UCSD-AML1 (cell line): ENCODE measurements at regions not wholly inside any gene's neighbourhood (a gene's known extent, or its start where the extent isn't known, plus 50 kb on each side); places are given as distances from the start of the nearest gene placed in this dataset.
"Not testable (repeated sequence)": the region's sequence is repeated elsewhere in the genome, so short reads cannot be mapped to it uniquely, and the experiment has no call there.

ENCODE experiments used
- DNase-seq: peaks from one replicate; lab custom pipeline; 2025; ENCODE audit not compliant: unreplicated experiment; lab: John Stamatoyannopoulos, UW

GRCh38 chr7:3159926-3160325 lies 116.3 kb upstream of the CARD11 start:
- not testable (repeated sequence) for DNase-seq

DNA sequence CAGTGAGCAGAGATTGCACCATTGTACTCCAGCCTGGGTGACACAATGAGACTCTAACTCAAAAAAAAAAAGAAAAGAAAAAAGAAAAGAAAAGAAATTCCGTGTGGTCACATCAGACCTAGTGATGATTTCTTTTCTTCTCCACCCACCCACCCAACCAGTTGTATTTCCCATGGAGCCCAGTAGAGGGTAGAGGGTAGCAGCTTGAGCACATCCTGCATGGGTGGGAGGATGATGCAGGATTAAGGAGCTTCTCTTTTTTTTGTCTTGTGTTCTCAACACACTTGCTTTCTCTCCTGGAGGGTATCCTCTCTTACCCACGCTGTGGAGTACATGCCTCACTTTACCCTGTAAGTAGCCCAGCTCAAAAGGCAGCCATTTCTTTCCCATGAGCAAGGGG lies 118.6 kb upstream of the CARD11 start:
- DNase-seq, result no peak

DNA sequence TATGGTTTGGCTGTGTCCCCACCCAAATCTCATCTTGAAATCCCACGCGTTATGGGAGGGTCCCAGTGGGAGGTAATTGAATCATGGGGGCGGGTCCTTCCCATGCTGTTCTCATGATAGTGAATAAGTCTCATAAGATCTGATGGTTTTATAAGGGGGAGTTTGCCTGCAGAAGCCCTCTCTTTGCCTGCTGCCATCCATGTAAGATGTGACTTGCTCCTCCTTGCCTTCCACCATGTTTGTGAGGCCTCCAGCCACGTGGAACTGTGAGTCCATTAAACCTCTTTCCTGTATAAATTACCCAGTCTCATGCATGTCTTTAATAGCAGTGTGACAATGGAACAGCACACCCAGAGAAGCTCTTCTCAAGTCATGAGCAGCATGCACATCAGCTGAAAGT lies 119.1 kb upstream of the CARD11 start:
- DNase-seq, result not testable (repeated sequence)

GRCh38 chr7:3164380-3164792 lies 120.7 kb upstream of the CARD11 start:
- no peak for DNase-seq

DNA sequence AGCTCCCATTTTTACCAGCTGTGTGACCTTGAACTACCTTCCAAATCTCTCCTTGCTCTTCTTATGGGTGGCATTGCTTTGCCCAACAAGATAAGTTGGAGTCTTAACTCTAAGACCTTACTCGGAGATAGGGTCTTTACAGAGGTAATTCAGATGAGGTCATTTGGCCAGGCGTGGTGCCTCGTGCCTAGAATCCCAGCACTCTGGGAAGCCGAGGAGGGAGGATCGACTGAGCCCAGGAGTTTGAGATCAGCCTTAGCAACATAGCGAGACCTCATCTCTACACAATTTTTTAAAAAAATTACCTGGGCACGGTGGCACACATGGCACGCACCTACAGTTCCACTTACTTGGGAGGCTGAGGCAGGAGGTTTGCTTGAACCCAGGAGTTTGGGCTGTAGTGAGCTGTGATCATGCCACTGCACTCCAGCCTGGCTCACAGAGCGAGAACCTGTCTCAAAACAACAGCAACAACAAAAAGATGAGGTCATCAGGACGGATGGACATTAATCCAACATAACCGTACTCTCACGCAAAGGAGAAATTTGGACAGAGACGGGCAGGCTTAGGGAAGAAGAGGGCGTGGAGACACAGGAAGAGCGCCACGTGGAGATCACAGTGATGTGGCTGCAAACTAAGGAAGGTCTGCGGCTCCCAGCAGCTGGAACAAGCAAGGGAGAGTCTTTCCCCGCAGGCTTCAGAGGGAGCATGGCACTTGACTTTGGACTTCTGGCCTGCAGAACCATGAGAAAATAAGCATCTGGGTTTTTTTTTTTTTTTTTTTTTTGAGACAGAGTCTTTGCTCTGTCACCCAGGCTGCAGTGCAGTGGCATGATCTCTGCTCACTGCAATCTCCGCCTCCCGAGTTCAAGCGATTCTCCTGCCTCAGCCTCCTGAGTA lies 122.3 kb upstream of the CARD11 start:
- DNase-seq, result no peak

GRCh38 chr7:3167551-3167950 lies 123.9 kb upstream of the CARD11 start:
- no peak for DNase-seq

- no peak for DNase-seq
Observed at GRCh38 chr7:3168370-3168769, 124.7 kb upstream of the CARD11 start.

DNA sequence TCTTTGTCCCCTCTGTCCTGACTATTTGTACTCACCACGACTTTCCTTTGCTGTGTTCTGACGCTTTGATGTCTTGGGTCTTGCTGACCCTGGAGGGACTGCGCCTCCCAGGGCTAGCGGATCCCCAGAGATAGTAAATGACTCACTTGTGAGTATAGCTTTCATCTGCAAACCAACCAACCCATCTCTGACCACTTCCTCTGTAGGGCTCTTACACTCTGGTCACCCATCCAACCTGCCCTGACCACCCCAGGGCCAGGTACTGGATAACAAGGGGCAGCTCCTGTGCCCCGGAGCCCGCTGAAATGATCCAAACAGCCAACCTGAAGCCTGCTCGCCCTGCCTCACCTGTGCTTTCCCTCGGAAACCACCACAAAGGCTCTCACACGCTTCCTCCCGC lies 125.2 kb upstream of the CARD11 start:
- DNase-seq, result no peak

DNA sequence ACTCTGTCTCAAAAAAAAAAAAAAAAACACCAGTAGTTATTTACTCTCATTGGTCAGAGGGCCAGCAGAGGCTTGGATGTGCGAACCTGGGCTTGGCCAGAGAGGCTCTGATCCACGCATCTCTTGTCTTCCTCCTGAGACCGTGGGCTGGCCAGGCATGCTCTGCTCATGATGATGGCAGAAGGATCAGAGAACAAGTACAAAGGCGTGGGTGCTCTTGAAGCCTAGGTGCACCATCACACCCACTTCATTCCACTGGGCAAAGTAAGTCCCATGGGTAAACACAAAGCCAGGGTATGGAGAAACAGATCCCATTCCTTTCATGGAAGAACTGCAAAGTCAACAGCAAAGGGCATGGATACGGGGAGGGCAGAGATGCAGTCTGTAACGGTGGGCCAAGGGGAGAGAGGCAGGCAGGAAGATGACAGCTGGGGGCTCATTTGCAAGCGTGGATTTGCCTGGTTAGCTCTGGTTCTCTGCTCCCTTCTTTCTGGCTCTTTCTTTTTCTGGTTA lies 128.2 kb upstream of the SDK1 start:
- no peak for DNase-seq

DNA sequence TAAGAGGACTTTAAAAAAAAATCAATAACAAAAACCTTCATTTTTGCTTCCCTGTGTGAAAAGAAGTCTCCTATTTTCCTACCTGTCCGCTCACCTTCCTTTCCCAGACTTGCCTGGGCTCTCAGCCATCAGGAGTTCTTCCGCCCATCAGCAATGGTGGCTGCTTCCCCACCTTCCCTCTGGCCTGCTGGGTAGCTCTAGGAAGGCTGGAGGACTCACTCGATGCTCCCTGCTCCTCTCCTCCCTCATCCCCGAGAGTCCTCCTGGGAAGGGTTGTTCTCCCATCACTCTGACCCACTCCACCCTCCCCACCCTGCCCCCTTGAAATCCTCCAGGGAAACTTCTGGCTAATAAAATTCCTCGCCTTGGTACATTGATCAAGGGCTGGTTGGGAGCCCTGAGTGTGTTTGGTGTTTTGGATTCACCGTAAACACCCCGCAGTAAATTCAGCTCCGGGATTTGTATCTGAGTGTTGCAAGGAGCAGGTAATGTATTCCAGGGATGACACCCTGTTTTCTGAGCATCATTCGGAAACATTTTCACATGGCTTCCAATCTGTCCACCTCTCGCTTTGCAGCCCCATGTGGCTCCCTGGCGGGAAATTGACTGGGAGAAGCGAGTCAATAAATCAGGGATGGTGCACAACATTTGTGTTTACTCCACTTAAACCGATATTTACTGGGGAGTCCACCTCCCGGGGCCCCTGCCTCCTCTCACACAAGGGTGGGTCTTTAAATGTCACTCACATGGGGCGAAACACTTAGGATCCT lies 126.4 kb upstream of the SDK1 start:
- DNase-seq, result no peak

GRCh38 chr7:3175285-3175902 lies 125.7 kb upstream of the SDK1 start:
- DNase-seq, result no peak

- DNase-seq, result no peak
Observed at GRCh38 chr7:3176112-3177000, 124.7 kb upstream of the SDK1 start.

DNA sequence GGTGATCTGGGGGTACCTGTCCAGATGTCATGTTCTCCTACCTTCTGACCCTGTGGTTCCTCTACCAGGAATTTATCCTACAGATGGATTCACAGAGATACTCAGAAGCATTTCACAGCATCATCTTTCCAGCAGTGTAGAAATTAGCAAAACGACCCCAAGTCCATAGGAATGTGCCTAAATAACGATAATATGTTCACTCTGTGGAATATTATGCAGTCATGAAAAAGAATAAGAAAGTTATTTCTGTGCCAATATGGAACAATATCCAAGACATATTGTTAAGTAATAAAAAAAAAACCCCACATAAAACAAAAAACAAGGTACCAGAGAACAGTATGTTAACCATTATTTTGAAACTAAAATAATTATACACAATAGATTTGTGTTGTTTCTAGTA lies 123.8 kb upstream of the SDK1 start:
- DNase-seq, result no peak

DNA sequence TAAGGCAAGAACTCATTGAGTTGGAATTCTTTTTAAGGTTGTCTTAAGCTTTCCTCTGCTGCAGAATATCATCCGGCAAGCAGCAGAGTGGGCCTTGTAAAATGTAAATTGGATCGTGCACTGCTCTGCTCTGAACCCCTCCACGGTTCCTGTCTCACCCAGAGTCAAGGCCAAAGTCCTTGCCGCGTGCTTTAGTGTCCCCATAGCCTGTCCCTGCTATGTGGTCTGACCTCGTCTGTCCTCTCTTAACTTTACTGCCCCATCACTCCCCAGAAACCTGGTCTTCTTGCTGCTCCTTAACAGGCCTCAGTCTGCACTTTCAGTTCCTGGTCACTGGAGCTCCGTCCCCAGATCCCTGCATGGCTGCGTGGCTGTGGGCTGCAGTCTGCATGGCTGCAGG lies 121.6 kb upstream of the SDK1 start:
- no peak for DNase-seq

DNA sequence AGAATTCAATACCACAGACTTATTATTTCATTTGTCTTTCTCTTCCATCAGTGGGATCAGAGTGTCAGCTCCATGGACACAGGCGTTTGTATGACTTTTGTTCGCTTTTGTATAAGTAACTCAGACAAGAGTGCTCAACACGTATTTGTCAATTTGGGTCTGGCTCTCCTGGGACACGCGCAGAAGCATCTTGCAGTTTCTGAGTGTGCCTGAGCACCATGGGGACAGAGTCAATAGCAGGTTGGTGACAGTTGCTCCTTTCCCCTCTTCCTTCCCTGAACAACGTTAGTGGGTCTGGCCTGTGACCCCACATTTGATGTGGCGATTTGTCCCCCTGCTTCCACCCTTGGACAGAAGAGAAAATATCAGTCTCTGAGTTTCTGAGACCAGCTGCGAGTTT lies 120.4 kb upstream of the SDK1 start:
- DNase-seq, result no peak

DNA sequence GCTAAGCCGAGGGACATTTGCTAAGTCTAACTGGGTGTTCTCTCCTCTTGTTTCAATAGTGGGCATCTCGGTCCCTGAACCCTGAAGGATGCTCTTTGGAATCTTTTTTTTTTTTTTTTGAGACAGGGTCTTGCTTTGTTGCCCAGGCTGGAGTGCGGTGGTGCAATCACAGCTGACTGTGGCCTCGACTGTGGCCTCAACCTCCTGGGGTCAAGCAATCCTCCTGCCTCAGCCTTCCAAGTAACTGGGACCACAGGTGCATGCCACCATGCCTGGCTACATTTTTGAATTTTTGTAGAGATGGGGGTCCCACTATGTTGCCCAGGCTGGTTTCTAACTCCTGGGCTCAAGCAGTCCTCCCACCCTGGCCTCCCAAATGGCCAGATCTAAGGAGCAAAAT lies 119.0 kb upstream of the SDK1 start:
- not testable (repeated sequence) for DNase-seq

DNA sequence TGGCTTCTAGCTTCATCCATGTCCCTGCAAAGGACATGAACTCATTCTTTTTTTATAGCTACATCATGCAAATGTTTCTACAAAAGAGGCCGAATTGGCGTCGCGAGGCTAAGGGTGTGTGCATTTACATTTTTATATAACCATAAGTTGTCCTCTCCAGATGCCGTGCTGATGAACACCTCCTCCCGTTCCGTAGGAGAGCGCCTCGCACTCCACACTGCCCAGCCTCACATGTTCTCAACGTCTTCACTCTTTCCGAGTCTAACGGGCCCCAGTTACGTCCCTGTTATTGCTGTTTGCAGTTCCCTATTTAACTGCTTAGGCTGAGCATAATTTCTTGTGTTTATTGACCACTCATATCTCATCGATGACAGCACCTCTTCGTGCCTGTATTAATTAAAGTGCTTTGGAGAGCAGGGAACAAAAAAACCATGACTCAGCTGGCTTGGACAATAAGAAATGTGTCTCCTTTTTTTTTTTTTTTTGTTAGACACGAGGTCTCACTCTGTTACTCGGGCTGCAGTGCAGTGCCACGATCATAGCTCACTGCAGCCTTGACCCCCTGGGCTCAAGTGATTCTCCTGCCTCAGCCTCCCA lies 113.5 kb upstream of the SDK1 start:
- DNase-seq, result no peak

DNA sequence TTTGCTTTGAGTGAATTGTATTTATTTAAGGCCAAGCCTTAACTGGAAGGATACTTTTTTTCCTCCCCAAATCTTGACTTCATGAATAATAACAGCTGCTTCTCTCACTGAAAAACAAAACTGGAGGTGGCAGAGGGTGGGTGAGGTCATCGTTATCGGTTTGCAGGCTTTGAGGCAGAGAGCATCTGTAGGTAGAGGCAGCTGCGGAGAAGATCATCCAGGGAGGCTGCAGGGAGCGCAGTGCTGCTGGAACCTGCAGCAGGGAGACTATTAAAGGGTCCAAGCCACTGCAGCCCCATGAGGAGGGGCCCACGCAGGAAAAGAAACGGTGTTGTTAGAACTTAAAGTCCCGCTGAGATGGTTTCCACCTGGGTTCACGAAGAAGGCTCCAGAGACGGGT lies 112.1 kb upstream of the SDK1 start:
- DNase-seq, result no peak

- DNase-seq, result no peak
Observed at GRCh38 chr7:3191548-3191947, 109.5 kb upstream of the SDK1 start.

DNA sequence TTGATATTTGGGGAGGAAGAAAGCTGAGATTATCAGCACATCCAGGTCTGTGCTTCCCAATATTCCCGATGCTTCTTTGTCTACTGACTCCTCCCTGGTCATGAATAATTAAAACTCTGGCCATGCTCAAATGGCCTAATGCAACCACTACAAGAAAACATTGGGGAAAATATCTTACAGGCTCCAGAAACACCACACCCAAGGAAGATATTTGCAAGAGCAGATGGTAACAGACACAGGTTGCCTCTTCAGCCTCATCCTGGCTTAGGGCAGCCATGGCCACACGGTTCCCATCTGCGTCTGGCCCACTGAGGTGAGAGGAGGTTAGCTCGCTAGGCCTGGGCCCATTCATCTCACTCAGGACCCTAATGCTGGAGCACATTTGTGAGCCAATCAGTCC lies 108.4 kb upstream of the SDK1 start:
- DNase-seq, result no peak
